Stimulated activated naive CD8-positive, alpha-beta T cell treated with anti-CD3 and anti-CD28 coated beads, Interleukin-15, Interleukin-2, amounts not matched to agents 100 U/mL and 50 U/mL, for 24 hours (primary cell): ENCODE measurements at regions not wholly inside any gene's neighbourhood (a gene's known extent, or its start where the extent isn't known, plus 50 kb on each side); places are given as distances from the start of the nearest gene placed in this dataset.

Source experiments
- ATAC-seq: fragments of 150-1000 bp; cut with Tn5 transposase; one replicate; pipeline ENCODE4 v1.10.0; 2021
- DNase-seq: peaks from one replicate; pipeline ENCODE4 v3.0.0; 2021

DNA sequence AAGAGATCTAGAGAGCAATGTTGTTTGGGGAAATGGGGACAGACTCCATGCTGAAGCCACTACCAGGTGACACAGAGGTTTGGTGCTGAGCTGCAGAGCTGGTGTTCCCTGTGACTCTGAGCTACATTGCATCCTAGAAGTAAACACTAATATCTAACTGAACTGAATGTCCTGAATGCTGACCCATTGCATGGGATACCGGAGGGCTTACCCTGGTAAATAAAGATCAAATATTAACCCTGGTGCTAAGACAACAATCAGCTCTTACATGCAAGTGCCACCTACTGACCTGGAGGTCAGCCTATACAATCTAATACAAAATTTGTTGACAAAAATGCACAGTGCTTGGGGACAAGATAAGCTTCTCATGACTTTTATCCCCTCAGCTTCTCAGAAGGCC, 851.3 kb upstream of the KCND2 start:
- ATAC-seq (no peak), DNase-seq (no peak)

DNA sequence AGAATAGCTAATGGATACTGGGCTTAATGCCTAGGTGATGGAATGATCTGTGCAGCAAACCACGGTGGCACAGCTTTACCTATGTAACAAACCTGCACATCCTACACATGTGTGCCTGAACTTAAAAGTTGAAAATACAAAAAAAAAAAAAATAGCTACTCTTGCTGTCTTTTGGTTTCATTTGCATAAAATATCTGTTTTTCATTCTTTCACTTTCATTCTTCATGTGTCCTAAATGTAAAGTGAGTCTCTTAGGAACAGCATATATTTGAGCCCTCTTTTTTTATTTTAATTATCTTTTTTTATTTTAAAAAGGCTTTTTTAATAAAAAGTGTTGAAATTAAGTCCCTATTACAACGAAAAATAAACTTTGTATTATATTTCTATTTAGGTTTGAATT, 836.1 kb upstream of the KCND2 start:
- no peak for DNase-seq
- ATAC-seq = no peak

DNA sequence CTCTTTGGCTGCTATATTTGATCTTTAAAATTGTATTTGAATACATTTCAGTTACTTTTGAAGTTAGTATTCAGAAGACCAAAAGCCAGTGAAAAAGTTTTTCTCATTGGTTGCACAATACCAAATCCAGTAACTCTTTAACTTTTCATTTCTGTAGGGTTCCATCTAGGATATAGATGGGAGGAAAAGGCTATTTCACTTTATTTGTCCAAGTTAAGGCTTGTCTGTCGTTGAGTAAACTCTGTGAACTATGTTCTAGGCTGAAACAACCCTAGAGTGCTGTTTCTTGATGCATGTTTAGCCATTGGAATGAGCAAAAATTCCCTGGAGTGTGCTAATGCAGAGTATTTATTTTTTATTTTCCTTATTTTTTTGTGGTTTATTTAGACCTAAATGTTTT, 834.7 kb upstream of the KCND2 start:
- ATAC-seq = no peak
- DNase-seq = no peak

DNA sequence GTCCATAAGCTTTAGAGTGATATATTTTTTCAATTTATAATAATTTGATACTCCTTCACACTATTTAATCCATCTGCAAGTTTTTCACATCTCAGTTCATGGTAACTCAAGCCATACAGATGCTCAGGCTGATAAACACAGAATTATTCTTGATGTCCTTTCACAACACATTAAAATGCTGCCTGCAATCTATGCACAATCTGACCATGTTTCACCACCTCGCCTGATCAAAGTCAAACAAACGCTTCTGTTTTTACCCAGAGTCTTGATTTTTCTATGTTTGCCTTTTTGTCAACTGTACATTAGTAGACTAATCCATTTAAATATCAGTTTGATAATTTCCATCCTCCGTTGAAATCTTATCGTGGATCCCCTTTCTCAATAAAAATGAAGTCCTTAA, 833.8 kb upstream of the KCND2 start:
- no peak for DNase-seq
- ATAC-seq = no peak

DNA sequence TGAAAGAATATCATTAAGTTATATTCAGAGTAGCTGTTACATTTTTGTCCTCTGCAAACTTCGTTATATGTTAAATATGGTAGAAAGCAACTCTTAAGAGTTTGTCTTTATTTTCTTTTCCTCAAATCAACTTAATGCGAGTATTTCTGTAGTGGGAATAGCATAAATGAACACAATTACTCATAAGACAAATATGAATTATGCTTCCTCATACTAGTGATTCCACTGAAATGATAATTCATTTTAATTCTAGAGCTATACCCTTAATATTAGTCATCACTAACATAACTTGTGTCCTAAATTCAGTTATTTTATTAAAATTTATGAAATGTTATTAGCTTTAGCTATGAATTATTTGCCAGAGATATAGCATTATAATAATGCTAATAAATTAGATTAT, 820.6 kb upstream of the KCND2 start:
- DNase-seq (no peak), ATAC-seq (no peak)

DNA sequence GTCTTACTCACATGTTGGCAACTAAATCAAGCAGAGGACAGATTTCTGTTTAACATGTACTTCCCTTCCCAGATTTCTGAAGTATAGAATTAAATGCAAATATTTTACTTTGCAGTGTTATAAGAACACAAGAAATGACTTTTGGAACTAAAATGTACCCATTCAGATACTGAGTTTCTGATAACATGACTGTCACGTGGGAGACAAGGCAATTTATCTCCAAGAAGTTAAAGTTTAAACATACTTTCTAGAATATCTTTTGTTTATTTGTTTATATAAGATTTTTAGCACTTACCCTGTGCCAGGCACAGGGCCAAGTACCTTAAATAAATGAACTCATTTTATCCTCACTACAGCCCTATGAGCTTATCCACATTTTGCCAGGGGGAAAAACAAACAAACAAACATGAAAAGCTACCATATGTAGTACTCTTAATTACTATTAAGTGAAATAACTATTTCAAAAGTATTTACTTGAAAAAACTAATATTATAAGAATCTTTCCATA, 807.1 kb upstream of the KCND2 start:
- ATAC-seq = no peak
- DNase-seq = no peak

DNA sequence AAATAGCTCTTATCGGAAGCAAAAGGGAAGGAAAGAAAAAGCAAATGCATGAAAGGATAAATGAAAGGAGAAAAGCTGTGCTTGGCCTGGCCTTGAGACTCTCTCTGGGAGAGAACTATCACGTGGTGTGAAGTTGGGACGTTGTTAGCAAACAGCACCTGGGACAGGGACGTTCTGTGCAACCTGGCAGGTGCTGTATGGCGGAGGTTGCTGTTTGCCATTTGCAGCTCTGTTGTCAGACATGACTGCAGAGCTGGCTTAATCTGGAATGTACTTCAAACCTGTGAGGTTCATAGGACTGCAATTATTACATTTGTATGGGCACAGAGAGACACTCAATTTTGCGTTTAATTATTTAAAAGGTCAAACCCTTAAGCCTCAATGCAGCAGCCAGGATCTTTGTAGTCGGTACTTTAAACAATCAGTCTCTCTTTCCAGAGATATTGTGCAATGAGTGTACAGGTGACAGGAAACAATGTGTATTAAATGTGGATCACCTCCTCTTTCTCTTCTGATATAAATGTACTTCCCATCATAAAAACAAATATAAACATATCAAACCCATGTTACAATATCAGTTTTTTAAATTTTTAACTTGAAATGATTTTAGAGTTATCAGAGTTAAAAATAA, 800.5 kb upstream of the KCND2 start:
- ATAC-seq (no peak), DNase-seq (no peak)

DNA sequence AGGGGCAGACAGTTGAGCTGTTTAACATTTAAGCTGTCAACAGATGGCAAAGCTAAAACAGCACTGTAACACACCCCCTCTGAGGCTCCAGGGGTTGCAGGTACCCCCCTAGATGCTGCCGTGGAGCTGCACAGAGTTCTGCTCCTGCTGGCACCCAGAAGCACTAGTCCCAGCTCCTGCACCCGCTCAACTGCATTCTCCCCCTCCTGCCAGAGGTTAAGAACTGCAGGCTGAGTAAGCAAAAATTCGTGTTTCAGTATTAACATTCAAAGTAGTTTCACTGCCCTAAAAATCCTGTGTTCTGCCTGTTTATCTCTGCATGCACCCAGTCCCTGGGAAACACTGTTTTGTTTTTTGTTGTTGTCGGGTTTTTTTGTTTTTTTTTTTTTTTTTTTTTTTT, 790.8 kb upstream of the KCND2 start:
- no peak for DNase-seq
- ATAC-seq = no peak

DNA sequence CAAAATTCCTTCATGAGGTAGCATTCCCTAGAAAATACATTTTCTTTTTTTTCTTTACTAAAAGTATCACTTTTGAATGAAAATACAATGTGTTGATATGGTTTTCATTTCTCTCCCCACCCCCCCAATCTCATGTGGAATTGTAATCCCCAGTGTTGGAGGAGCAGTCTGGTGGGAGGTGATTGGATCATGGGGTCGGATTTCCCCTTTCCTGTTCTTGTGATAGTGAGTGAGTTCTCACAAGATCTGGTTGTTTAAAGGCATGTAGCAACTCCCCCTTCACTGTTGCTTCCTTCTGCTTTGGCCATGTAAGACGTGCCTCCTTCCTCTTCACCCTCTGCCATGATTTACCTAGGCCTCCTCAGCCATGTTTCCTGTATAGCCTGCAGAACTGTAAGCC, 790.3 kb upstream of the KCND2 start:
- no peak for ATAC-seq

DNA sequence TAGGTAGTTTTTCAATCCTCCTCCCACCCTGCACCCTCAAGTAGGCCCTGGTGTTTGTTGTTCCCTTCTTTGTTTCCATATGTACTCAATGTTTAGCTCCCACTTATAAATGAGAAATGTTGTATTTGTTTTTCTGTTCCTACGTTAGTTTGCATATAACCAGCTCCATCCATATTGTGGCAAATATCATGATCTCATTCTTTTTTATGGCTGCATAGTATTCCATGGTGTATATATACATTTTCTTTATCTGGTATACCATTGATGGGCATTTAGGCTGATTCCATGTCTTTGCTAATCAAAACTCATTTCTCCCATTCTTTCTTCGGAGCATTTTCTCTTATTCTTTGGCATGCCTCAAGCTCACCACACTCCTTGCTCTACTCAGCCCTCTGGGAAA, 789.6 kb upstream of the KCND2 start:
- ATAC-seq (no peak), DNase-seq (no peak)

More for the DNA sequence above, 790.3 kb upstream of the KCND2 start:
- no peak for DNase-seq

DNA sequence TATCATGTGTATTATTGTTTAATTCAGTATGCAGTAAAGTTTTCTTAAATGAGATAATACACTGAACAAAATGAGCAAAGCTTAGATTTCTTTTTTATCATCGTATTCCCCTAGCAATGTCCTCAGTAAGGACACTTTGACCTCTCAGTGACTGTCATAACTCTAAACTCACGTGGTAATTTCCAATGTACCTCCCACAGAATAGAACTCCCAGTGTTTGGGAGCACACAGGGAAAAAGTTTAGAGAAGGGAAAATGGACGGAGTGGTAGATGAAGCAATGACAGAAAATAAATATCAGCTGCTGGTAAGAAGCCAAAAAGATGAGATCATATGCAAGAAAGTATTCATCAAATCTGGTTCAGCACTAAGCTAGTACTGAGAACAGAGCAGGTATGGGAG, 758.6 kb upstream of the KCND2 start:
- ATAC-seq (no peak), DNase-seq (no peak)

DNA sequence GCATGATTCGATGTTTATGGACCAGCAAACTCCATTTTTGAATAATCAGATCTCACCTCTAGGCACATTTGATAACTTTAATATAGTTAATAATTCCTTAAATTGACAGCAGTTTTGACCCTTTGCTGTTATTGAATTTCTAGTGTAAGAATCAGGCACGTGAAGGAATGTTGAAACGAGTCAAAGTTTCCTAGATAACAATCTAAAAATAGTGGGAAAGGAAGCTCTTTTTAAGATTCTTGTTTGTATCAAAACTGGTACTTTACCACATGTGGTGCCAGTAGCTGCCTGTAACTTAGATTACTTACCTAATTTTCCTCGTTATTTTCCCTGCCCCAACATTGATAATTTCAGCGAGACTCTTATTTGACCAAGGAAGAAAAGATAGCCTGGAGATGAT, 757.8 kb upstream of the KCND2 start:
- ATAC-seq (no peak), DNase-seq (no peak)

DNA sequence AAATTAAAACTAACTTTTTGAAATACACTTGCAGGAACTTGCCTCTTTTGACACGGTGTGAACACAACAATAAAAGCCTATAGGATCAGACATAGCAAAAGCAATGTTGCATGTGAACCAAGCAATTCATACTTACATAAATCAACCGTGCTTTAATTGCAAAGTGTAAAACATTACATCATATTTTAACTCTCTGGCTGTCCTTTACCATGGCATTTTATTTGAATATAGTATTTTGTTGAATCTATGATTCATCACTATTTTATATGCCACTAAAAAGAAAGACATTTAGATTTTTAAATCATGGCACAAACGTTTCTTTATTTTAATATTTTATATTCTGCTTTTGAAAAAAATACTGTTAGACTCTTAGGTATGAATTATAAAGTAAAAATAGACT, 757.0 kb upstream of the KCND2 start:
- ATAC-seq (no peak), DNase-seq (no peak)

DNA sequence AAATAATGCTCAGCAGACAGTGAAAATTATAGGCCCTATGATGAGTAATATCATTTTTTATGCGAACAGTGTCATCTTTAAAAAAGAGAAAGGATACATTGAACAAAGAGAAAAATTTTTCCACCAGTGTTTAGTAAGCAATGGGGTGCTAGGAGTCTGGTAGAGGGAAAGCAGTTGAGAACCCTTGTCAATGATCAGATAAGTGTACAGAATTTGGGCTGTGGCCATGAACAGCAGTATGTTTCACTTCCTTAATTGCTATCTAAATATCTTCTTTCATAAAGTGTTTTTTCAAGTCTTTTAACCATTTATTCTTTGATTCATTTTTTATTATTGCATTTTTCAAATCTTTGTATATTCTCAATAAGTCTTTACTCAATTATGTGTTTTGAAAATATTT, 750.7 kb upstream of the KCND2 start:
- no peak for ATAC-seq
- DNase-seq = no peak

DNA sequence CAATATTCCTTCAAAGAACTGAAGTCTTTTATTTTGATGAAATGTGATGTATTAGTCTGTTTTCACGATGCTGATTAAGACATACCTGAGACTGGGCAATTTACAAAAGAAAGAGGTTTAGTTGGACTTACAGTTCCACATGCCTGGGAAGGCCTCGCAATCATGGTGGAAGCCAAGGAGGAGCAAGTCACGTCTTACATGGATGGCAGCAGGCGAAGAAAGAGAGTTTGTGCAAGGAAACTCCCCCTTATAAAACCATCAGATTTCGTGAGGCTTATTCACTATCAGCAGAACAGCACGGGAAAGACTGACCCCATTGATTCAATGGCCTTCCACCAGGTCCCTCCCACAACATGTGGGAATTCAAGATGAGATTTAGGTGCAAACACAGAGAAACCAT, 750.3 kb upstream of the KCND2 start:
- no peak for ATAC-seq
- DNase-seq = no peak

DNA sequence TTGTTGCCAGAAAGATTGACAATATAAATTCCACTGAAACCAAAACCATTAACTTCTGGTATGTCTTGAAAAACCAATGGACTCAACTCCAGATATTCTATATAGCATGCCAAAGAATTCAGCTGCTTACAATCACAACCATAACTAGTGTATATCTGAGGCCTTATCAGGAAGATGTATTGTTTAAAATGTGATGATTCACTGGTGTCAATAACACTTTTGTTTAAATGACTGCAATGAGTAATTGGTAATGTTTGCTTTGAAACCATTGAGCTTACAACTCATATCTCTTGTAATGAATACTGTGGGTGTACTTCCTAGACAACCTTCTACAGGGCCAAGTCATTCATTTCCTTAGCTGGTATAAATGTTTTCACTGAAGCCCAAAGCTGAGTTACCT, 727.9 kb upstream of the KCND2 start:
- DNase-seq = no peak
- no peak for ATAC-seq

DNA sequence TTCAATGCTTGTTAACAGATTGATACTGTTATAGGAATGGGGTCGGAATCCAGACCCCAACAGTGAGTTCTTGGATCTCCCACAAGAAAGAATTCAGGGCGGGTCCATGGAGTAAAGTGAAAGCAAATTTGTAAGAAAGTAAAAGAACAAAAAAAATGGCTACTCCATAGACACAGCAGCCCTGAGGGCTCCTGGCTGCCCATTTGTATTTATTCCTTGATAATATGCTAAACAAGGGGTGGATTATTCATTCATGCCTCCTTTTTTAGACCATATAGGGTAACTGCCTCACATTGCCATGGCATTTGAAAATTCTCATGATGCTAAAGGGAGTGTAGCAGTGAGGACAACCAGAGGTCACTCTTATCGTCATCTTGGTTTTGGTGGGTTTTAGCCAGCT, 717.2 kb upstream of the KCND2 start:
- DNase-seq (no peak), ATAC-seq (no peak)

DNA sequence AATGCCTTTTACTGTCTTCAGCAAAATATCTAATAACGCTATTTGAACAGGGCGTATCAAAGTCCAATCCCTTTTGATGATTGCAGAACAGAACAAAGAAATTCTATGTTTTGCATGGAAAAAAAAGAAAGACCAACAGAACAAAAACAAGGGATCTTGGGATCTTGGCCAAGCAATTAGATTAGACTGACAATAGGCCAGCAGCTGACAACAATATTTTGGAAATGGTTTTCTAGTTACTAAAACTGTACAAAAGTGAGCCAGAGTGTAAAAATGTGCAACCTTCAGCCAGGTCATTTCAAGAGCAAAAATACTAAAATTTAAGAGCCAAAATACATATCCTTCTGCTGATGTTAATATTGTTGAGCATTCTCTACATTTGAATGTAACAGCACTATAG, 716.5 kb upstream of the KCND2 start:
- ATAC-seq (no peak), DNase-seq (no peak)

DNA sequence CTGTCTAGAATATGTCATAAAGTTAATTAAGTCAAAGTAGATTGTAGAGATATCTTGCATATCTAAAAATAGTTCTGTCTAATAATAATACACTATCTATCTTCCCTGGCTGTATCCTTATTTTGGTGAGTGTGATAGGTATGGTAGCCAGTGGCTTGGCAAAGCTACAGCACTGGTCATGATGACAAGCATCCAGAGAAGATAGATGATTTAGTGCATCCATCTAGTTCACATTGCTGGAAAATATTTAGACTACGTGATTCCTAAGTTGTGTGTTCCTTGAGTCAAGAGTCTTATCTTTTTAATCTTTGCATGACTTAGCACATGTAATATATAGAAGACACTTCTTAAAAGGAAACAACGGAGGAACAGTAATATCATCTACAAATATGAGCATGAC, 711.2 kb upstream of the KCND2 start:
- DNase-seq = no peak
- ATAC-seq = no peak

DNA sequence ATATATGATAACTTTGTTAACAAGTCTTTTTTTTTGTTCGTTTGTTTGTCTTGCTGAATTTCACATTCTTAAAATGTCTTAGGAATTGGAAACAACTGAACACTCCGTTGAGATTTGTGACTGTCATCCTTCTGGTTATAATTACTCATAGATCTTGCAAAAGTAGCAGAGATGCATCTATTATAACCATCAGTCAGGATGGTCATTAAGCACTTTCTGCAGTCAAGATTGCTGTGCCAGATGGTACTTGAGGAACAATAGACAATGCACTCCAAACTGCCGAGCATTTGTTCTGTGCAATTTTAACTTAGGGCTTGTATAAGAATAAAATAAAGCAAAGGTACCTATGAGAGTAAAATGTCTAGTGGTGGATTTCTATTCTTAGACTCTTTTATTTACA, 710.1 kb upstream of the KCND2 start:
- DNase-seq = no peak

DNA sequence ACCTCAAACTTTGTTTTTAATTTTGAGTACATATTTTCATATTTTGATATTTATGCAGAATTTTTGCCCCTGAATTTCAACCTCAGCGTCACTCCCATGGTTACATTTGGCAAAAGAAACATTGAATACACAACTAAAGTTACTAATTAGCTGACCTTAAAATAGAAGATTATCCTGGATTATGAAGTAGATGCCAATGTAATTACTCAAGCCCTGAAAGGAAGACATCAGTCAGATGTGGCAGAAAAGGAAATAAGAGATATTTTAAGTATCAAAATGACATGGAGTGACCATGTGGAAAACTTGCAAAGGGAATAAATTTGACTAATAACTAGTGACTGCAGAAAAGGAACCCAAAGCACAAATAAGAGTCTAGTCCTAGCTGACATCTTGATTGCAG, 701.3 kb upstream of the KCND2 start:
- no peak for DNase-seq
- no peak for ATAC-seq

More for the DNA sequence above, 710.1 kb upstream of the KCND2 start:
- ATAC-seq = no peak

DNA sequence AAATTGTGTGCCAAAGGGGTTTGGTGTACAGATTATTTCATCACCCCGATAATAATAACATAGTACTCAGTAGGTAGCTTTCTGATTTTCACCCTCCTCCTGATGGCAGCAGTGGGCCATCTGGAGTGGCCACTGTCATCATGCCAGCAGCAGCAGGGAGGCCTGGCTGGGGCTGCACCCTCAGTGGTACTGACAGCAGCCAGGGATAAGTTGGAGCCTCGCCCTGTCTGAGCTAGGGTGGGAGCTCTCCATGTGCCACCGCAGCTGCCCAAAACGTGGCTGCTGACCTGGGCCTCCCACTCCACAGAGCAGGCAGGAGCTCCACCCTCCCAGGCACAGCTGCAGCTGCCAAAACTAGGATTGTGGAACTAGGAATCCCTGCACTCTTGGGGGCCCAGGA, 700.8 kb upstream of the KCND2 start:
- ATAC-seq (no peak), DNase-seq (no peak)

DNA sequence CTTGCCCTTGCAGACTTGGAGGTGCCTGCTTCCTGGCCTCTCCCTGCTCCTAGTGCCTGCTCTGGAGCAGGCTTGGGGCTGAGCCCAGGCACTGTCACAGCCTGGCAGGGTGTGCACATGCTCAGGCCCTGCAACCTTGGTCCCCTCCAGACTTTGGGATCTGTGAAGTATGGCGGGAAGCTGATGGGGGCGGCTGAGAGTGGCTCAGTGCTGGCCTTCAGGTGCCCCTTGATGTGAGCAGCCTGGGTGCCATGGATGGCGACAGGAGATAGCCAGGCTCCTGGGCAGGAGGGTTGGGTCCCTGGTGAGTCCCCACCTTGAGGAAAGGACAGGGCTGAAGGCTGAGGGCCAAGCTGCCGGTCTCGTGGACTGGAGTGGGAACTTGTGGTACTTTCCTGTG, 700.4 kb upstream of the KCND2 start:
- ATAC-seq (peak; percentile 19), DNase-seq (no peak)

DNA sequence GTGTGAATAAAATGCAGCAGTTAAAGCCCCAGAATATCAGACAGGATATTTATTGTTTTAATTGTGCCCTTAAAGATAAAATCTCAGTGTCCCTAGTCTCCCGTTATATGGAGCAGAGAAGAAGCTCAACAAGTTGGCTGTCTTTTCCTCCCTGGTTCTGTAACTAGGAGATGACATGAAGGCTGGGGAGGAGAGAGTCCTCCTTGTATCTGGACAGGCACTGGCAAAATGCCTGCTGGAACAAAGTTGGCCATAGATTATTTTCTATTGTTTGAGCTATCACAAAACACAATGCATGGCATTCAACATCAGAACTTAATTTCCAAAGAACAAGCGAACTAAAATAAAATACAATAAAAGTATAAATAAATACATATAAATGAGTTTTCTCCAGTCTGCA, 694.9 kb upstream of the KCND2 start:
- ATAC-seq = no peak
- no peak for DNase-seq

DNA sequence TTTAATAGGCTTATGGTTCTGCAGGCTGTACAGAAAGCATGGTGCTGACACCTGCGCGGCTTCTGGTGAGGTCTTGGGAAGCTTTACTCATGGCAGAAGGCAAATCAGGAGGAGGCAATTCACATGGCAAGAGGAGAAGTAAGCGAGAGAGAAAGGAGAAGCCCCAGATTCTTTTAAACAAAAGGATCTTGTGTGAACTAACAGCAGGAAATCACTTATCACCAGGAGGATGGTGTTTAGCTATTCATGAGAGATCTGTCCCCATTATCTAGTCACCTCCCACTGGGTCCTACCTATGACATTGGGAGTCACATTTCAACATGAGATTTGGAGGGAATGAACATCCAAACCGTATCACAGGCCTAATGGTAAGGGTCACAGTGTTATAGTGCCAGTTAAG, 678.0 kb upstream of the KCND2 start:
- no peak for ATAC-seq

More for the DNA sequence above, 678.0 kb upstream of the KCND2 start:
- DNase-seq = no peak
